Superior temporal gyrus (tissue), 1 donor: ENCODE measurements at regions not wholly inside any gene's neighbourhood (a gene's known extent, or its start where the extent isn't known, plus 50 kb on each side); places are given as distances from the start of the nearest gene placed in this dataset.

Source experiments
- DNase-seq: peaks from one replicate; pipeline ENCODE4 v3.0.0-alpha.2; 2016; ENCODE audit errors: extremely low spot score

GRCh38 chr11:134908583-134908982, 496.5 kb upstream of the B3GAT1 start:
- DNase-seq: no peak

DNA sequence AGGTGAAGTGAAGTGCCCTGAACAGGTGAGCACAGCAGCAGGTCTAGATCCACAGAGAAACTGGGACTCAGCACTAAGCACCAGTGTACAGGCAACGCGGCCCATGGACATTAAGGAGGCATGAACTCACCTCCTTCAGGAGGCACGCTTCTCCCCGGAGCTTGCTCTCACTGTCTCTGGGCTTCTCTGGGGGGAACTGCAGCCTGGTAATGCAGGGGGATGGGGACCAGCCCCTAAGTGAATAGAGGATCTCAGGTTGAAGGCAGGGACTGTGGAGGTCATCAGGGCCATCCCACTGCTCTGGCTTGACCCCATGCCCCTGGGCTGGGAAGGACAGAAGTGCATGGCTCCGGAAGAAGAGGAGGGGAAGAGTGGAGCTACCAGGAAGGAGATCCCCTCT, 495.6 kb upstream of the B3GAT1 start:
- DNase-seq: no peak

GRCh38 chr11:134906356-134906955, 494.4 kb upstream of the B3GAT1 start:
- DNase-seq: no peak

GRCh38 chr11:134905928-134906327, 493.9 kb upstream of the B3GAT1 start:
- DNase-seq: no peak

GRCh38 chr11:134905517-134905916, 493.5 kb upstream of the B3GAT1 start:
- DNase-seq: peak; percentile 44

- DNase-seq: no peak
These were observed 492.2 kb upstream of the B3GAT1 start for GRCh38 chr11:134904103-134904790.

DNA sequence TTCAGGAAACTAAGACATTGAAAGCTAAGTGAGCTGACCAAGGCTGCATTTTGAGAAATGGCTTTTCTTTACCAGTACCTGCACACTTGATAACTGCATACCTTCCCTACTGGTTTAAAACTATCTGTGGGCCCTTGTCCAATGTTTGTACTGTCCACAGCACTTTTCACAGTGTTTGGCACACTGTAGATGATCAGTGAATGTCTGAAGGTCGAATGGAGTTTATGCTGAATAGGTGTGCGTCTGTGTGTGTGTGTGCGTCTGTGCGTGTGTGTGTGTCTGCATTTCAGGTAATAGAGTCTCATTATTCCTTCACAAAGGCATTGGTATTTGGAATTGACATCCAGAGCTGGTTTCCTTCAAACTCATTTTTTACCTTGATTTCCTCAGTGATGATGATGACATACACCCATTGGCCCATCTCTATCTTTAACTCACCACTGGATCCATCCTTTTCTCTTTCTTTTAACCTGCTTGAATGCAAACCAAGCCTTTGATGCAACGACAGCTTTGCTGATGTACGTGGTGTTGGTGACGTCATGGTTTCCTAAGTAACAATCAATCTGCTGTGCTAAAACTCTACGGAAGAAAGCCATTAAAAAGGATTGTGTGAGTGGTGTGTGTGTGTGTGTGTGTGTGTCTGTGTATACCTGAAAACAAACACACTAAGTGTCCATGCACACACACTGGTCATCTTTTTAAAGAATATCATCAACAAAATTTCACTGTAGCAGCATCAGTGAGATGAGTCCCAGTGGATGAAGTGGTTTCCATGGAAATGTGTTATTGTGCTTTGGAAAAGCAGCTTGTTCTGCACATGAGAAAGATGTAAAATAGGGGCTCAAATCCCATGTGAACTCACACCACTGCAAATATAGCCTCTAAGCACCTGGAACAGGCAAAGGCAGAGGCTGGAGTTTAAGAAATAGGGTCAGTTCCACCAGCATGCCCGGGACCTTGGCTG, 490.2 kb upstream of the B3GAT1 start:
- DNase-seq: peak; percentile 35

DNA sequence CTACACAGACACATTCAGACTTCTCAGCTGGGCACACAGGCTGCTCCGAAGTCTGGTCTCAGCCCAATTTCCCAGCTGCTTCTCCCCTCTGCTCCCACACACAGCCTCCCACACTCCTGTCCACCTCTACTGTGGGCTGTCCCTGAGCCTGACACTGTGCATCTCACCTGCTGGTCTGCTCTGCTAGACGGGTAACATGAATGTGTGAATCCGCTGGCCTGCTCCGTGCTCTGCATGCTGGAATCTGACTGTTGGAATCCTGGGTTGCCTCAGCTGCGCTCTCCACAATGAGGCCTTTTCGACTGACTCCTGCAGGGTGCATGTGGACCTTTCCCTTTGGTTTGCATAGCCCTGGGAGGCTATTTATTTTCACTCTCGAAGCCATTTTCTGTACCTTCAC, 489.5 kb upstream of the B3GAT1 start:
- DNase-seq: no peak

DNA sequence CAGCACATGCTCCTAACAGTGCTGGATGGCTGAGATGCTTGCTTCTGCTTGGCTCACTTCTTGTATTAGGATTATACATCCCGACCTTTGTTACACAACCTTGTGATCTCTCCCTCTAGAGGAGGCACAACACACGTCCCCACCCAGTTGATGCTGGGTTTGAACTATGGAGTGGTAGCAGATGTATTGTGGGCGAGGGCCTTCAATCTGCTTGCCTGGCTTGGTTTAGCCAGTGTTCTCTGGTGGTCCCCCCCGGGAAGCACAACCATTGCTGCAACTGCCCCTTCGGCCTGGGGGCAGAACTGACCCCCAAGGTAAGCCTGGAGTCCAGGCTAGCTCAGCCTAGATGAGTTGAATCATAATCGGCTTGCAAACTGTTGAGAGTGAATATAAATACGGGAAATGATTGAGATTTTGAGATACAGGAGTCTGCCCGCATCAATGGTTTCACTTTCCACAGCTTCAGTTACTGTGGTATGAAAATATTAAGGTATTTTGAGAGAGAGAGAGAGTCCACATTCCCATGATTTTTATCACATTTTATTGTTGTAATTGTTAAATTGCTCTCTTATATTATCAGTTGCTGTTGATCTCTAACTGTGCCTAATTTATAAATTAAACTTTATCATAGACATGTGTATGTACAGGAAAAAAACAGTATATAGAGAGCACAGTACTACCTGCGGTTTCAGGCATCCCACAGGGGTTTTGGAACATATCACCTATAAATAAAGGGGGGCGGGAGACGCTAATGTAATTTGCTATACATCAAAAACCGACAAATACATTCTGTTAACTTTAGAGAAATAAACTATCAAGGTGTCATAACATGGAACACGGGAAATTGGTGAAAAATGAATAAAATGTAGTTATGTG, 482.0 kb upstream of the B3GAT1 start:
- no peak for DNase-seq

DNA sequence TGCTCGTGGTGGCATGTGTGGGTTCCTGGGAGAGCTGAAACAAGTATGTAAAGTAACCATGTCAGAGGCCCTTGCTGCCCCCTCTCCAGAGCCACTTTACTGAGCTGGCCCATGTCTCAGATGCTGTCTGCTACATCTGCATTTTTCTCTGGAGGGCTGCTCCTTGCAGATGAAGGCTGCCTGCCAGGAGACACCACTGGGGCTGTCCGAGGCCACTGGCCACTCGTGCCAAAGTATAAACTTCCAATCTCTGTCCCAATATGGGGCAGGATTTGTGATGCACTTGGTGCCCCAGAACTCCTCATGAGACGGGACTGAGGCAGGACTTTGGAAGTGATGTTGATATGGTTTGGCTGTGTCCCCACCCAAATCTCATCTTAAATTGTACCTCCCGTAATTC, 478.4 kb upstream of the B3GAT1 start:
- no peak for DNase-seq

DNA sequence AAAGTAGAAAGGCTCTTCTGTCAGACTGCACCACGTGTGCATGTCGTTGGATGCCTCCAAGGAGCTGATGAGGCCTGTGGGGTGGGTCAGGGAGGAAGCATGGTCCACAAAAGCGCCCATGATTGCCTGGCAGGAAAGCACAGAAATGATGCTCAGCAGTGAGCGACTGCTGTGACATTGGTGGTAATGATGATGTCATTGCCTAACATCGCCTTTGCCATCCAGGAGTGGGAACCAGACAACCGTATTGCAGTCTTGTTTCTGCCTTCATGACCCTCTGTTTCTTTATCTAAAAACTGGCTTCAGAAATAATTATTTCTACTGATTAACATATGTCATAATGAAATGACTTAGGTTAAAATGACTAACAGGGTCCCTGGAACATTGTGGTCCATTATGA, 477.8 kb upstream of the B3GAT1 start:
- no peak for DNase-seq

GRCh38 chr11:134888821-134889220, 476.8 kb upstream of the B3GAT1 start:
- no peak for DNase-seq

GRCh38 chr11:134887896-134888295, 475.9 kb upstream of the B3GAT1 start:
- DNase-seq: no peak

DNA sequence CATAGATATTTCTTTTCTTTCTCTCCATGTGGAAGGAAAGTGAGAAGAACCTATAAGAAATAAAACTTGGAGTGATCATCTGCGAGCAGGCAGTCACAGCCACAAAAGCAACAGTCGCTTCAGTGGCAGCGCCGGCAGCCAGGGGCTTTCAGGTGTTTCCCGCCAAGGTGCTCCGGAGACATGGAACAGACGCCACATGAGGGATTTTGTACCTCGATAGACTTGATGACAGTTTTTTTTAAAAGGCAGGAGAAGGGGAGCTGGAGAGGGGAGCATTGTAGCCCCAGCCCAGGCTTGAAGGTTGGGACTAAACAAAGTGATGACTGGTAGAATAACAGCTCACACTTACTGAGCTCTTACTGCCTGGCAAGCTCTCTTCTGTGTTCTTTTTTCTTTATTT, 471.4 kb upstream of the B3GAT1 start:
- no peak for DNase-seq

GRCh38 chr11:134882671-134883297, 470.7 kb upstream of the B3GAT1 start:
- no peak for DNase-seq

- DNase-seq: no peak
These were observed 470.1 kb upstream of the B3GAT1 start for GRCh38 chr11:134882141-134882540.

DNA sequence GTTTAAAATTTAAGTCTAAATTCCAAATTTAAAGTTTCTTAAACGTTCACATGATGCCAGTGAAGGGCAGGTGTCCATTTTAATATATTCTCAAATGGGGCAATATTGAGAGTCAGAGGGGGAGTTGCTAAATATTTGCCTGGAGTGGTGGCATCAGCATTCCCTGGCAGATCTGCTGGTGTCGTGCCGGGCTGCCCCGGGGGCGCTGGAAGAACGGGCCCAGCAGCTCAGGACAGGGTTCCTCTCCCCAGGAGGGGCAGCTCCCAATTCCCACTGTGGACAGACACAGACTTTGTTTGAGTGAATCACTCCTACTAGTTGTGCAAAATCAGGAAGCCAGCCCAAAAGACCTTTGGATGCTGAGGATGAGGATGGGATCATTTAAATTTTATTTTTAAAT, 468.7 kb upstream of the B3GAT1 start:
- no peak for DNase-seq

DNA sequence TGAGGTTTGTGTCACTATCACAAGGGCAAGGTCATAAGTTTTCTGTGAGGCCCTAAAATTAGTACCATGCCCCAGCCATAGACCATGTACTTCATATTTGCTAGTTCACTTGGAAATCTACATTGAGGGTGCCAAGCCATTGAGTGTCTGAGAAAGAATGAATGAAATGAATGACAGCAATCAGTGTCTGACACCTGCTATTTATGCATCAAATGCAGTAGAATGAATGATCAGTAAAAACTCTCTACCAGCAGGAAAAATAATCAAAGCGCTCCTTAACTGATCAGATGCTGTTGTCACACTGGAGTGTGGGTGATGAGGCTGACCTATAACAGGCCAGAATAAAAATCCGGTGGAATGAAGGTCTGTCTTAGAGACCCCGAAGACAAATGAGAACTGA, 467.9 kb upstream of the B3GAT1 start:
- DNase-seq: no peak

DNA sequence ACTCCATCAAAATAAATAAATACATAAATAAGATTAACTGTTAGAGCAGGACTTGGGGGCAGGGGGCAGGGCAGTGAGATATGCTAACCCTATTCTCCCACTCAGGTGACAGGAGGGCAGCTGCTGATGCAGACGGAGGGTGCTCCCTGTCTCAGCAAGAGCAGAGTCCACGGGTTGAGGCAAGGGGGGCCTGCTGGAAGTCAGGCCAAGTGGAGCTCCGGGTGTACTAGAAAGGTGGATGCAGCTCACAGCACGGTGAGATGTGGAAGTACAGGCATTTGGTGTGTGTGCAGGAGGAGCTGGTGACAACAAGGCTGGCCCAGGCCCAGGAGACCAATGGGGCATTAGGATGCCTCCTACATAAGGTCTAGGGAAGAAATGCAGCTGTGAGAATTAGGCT, 467.3 kb upstream of the B3GAT1 start:
- DNase-seq: no peak

- no peak for DNase-seq
These were observed 466.7 kb upstream of the B3GAT1 start for GRCh38 chr11:134878785-134879184.

GRCh38 chr11:134876226-134876625, 464.2 kb upstream of the B3GAT1 start:
- DNase-seq: no peak
